Gastroesophageal sphincter (tissue), 4 donors: ENCODE measurements at regions not wholly inside any gene's neighbourhood (a gene's known extent, or its start where the extent isn't known, plus 50 kb on each side); places are given as distances from the start of the nearest gene placed in this dataset.

Experiments
- ATAC-seq: fragments of 150-250 bp; one replicate; pipeline ENCODE4 v1.9.1; 2016; ENCODE audit warnings: mild to moderate bottlenecking, moderate library complexity
- H3K27ac ChIP-seq, 4 donors: fragments of 200-600 bp; sonication (generic) in 3 of 4; 1 replicate in 3 of 4; 2 replicates in 1 of 4; pipeline ENCODE4 v1.5.1; 2016 to 2019
- H3K27me3 ChIP-seq: fragments of 200-600 bp; sonication (generic); one replicate; pipeline ENCODE4 v1.5.1; 2019
- H3K36me3 ChIP-seq, 2 donors: fragments of 200-600 bp; sonication (generic); one replicate each; pipeline ENCODE4 v1.5.1; 2019; ENCODE audit warnings: control low read depth in 1 of 2
- H3K4me1 ChIP-seq, 3 donors: fragments of 200-600 bp; sonication (generic); 1 replicate in 2 of 3; 2 replicates in 1 of 3; pipeline ENCODE4 v1.5.1; 2016 to 2019; ENCODE audit warnings: control low read depth in 2 of 3
- H3K4me3 ChIP-seq, 2 donors: fragments of 200-600 bp; sonication (generic); one replicate each; pipeline ENCODE4 v1.5.1; 2019; ENCODE audit warnings: mild to moderate bottlenecking in 1 of 2, moderate library complexity in 1 of 2
- H3K9me3 ChIP-seq, 3 donors: fragments of 200-600 bp; sonication (generic); one replicate each; pipeline ENCODE4 v1.5.1; 2017 to 2019; ENCODE audit warnings: control low read depth in 2 of 3
- EP300 ChIP-seq: sonication (generic); formaldehyde crosslinking; IDR thresholded peaks from one replicate; pipeline ENCODE4 v1.6.1; 2017; ENCODE audit warnings: antibody characterized with exemption, mild to moderate bottlenecking
- POLR2A ChIP-seq, 2 donors: fragments of 450-650 bp; IDR thresholded peaks; one replicate each; pipeline ENCODE4 v1.6.1; 2017; ENCODE audit warnings: antibody characterized with exemption in 2 of 2, mild to moderate bottlenecking in 2 of 2, moderate library complexity in 1 of 2
- POLR2AphosphoS5 ChIP-seq: sonication (generic); formaldehyde crosslinking; IDR thresholded peaks from one replicate; pipeline ENCODE4 v1.6.1; 2017; ENCODE audit warnings: antibody characterized with exemption
- WGBS, 2 donors: methylation state at CpG; one replicate each; pipeline ENCODE4 v1.1.5; 2018; ENCODE audit warnings: low coverage in 1 of 2; 5-methylcytosine and 5-hydroxymethylcytosine counted together
- TF ChIP-seq, protein P1 (sequence below), 4 experiments: fragments of 200-600 bp in 2 of 4; fragments of 450-650 bp in 2 of 4; sonication (generic) in 1 of 4; IDR thresholded peaks; one replicate each; pipeline ENCODE4 v1.5.1; 2017 to 2019; ENCODE audit warnings: antibody characterized with exemption in 4 of 4, mild to moderate bottlenecking in 2 of 4, moderate library complexity in 2 of 4

DNA sequence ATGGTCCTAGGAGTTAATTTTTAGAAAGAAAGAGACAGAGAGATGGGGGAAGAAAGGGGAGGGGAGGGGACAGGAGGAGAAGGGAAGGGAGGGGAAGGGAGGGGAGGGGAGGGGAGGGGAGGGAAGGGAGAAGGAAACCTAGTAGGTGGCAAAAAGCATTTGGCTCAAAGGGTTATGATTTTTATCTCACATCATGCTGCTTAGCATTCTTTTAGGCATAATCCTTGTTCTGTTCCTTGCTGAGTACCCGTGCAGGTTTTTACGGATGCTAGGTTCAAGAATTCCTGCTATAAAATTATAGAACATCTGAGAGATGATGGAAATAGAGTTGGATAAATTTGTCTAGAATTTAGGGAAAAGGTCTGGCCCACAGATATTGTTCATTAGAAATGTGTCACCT lies 132.4 kb upstream of the PRSS1 start:
- ATAC-seq: no peak
- no peak overlapping the region for H3K4me3 ChIP-seq
- H3K4me1 ChIP-seq: no peaks in the 10 kb centered on the region
- no peak for TF ChIP-seq EP300
- no peak for TF ChIP-seq POLR2AphosphoS5
- TF ChIP-seq, protein P1, sequence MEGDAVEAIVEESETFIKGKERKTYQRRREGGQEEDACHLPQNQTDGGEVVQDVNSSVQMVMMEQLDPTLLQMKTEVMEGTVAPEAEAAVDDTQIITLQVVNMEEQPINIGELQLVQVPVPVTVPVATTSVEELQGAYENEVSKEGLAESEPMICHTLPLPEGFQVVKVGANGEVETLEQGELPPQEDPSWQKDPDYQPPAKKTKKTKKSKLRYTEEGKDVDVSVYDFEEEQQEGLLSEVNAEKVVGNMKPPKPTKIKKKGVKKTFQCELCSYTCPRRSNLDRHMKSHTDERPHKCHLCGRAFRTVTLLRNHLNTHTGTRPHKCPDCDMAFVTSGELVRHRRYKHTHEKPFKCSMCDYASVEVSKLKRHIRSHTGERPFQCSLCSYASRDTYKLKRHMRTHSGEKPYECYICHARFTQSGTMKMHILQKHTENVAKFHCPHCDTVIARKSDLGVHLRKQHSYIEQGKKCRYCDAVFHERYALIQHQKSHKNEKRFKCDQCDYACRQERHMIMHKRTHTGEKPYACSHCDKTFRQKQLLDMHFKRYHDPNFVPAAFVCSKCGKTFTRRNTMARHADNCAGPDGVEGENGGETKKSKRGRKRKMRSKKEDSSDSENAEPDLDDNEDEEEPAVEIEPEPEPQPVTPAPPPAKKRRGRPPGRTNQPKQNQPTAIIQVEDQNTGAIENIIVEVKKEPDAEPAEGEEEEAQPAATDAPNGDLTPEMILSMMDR (IDR thresholded peaks at IDR 0.05): no peak
- no peak for TF ChIP-seq POLR2A (IDR thresholded peaks at IDR 0.05)
- no peaks in the 10 kb centered on the region for H3K9me3 ChIP-seq
- no peaks in the 10 kb centered on the region for H3K36me3 ChIP-seq
- H3K27me3 ChIP-seq: peaks cover 56% of the 10 kb centered on the region
- WGBS, 2 donors: 69 to 71% methylated on average over 2 of the region's 2 CpGs
- H3K27ac ChIP-seq: no peak overlapping the region

DNA sequence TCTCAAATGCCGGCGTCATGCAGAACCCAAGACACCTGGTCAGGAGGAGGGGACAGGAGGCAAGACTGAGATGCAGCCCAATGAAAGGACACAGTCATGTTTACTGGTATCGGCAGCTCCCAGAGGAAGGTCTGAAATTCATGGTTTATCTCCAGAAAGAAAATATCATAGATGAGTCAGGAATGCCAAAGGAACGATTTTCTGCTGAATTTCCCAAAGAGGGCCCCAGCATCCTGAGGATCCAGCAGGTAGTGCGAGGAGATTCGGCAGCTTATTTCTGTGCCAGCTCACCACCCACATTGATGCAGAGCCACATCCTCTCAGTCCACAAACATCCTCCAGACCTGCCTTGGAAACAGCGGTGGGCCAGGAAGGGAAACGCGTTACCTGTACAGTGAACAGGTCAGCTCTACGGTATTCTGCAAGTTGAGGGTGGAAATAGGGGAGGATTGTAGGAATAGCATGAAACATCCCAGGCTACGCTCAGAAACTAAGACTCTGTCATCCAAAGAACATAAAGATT lies 133.1 kb upstream of the PRSS1 start:
- H3K27me3 ChIP-seq: peaks cover 58% of the 10 kb centered on the region
- TF ChIP-seq, protein P1 (IDR thresholded peaks at IDR 0.05): no peak
- no peak for TF ChIP-seq POLR2AphosphoS5
- no peak for TF ChIP-seq EP300
- TF ChIP-seq POLR2A (IDR thresholded peaks at IDR 0.05): no peak
- H3K36me3 ChIP-seq: no peaks in the 10 kb centered on the region
- 60 to 72% methylated on average over 5 to 11 of the region's 11 CpGs for WGBS, 2 donors
- no peaks in the 10 kb centered on the region for H3K9me3 ChIP-seq
- no peak for ATAC-seq
- H3K4me1 ChIP-seq: no peaks in the 10 kb centered on the region
- no peak overlapping the region for H3K4me3 ChIP-seq
- H3K27ac ChIP-seq: no peak overlapping the region

- no peak overlapping the region for H3K4me3 ChIP-seq
- H3K36me3 ChIP-seq: no peaks in the 10 kb centered on the region
- peaks cover 53% of the 10 kb centered on the region for H3K27me3 ChIP-seq
- TF ChIP-seq, protein P1 (IDR thresholded peaks at IDR 0.05): no peak
- no peak for TF ChIP-seq EP300
- TF ChIP-seq POLR2A (IDR thresholded peaks at IDR 0.05): no peak
- no peaks in the 10 kb centered on the region for H3K4me1 ChIP-seq
- WGBS, 2 donors: 40 to 100% methylated on average over 1 of the region's 5 CpGs
- no peak for ATAC-seq
- no peaks in the 10 kb centered on the region for H3K9me3 ChIP-seq
- H3K27ac ChIP-seq: no peak overlapping the region
Measured at GRCh38 chr7:142615508-142615907, 133.8 kb upstream of the PRSS1 start.

GRCh38 chr7:142614116-142614515 lies 135.2 kb upstream of the PRSS1 start:
- Histone ChIP-seq H3K27me3 (peaks cover 49% of the 10 kb centered on the region), H3K4me1 (no peaks in the 10 kb centered on the region), H3K36me3 (no peaks in the 10 kb centered on the region), H3K27ac (no peak overlapping the region), H3K9me3 (no peaks in the 10 kb centered on the region), H3K4me3 (no peak overlapping the region)
- ATAC-seq: no peak
- TF ChIP-seq POLR2AphosphoS5 (no peak), EP300 (no peak), POLR2A (IDR thresholded peaks at IDR 0.05) (no peak)
- TF ChIP-seq, protein P1 (IDR thresholded peaks at IDR 0.05): no peak
- WGBS, 2 donors: 94 to 100% methylated on average over 1 to 2 of the region's 2 CpGs

- WGBS, 2 donors: 20% methylated on average over 1 of the region's 1 CpG; no CpG with 5 or more reads in 1 of the 2 donors
- ATAC-seq: no peak
- no peaks in the 10 kb centered on the region for H3K9me3 ChIP-seq
- TF ChIP-seq POLR2A (IDR thresholded peaks at IDR 0.05) (no peak), POLR2AphosphoS5 (no peak), EP300 (no peak)
- TF ChIP-seq, protein P1 (IDR thresholded peaks at IDR 0.05): no peak
- H3K27me3 ChIP-seq: peaks cover 55% of the 10 kb centered on the region
- no peak overlapping the region for H3K27ac ChIP-seq
- no peaks in the 10 kb centered on the region for H3K4me1 ChIP-seq
- no peak overlapping the region for H3K4me3 ChIP-seq
- no peaks in the 10 kb centered on the region for H3K36me3 ChIP-seq
Measured at GRCh38 chr7:142612237-142612881, 136.9 kb upstream of the PRSS1 start.
